ENCODE measurements at regions not wholly inside any gene's neighbourhood (a gene's known extent, or its start where the extent isn't known, plus 50 kb on each side); places are given as distances from the start of the nearest gene placed in this dataset.

DNA sequence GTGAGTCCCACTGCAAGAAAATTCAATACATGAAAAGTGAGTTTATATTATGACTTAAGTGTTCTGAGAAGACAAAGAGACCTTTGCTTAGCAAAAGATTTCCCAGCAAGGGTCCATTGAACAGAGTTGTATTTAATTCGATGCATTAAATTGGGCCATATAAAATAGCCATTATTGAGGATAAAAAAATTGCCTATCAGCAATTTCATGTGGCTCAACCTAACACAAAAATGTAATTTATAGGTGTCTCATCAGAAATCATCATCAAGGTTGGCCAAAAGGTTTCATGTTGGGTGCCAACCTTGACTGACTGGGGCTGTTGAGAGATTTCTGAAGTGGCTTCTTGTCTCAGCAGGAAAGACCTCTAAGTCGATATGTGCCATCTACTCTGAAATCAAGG lies 84.8 kb upstream of the TOX3 start:
- TF ChIP-seq BRD4 (IDR thresholded peaks at IDR 0.05) (no peak), ZNF717 (CRISPR knock-in tag; IDR thresholded peaks at IDR 0.05) (no peak), OTX1 (CRISPR knock-in tag; IDR thresholded peaks at IDR 0.05) (no peak), JUND (IDR thresholded peaks at IDR 0.05; ENCODE audit: borderline replicate concordance, low read depth, low read length) (no peak), JUND (tag; IDR thresholded peaks at IDR 0.05; ENCODE audit: borderline replicate concordance, low read depth, low read length) (no peak), TAF7 (tag; IDR thresholded peaks at IDR 0.05) (no peak), NFRKB (IDR thresholded peaks at IDR 0.05; ENCODE audit: low read depth) (no peak), ERF (CRISPR knock-in tag; IDR thresholded peaks at IDR 0.05) (no peak), CBFA2T3 (IDR thresholded peaks at IDR 0.05) (no peak), ZNF696 (CRISPR knock-in tag; conservative IDR thresholded peaks at IDR 0.05) (no peak)
- TF ChIP-seq, protein P1, sequence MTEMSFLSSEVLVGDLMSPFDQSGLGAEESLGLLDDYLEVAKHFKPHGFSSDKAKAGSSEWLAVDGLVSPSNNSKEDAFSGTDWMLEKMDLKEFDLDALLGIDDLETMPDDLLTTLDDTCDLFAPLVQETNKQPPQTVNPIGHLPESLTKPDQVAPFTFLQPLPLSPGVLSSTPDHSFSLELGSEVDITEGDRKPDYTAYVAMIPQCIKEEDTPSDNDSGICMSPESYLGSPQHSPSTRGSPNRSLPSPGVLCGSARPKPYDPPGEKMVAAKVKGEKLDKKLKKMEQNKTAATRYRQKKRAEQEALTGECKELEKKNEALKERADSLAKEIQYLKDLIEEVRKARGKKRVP (CRISPR knock-in tag; IDR thresholded peaks at IDR 0.05) = no peak
- TF ChIP-seq, protein P2, sequence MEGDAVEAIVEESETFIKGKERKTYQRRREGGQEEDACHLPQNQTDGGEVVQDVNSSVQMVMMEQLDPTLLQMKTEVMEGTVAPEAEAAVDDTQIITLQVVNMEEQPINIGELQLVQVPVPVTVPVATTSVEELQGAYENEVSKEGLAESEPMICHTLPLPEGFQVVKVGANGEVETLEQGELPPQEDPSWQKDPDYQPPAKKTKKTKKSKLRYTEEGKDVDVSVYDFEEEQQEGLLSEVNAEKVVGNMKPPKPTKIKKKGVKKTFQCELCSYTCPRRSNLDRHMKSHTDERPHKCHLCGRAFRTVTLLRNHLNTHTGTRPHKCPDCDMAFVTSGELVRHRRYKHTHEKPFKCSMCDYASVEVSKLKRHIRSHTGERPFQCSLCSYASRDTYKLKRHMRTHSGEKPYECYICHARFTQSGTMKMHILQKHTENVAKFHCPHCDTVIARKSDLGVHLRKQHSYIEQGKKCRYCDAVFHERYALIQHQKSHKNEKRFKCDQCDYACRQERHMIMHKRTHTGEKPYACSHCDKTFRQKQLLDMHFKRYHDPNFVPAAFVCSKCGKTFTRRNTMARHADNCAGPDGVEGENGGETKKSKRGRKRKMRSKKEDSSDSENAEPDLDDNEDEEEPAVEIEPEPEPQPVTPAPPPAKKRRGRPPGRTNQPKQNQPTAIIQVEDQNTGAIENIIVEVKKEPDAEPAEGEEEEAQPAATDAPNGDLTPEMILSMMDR (IDR thresholded peaks at IDR 0.05 in 2 of 3, conservative IDR thresholded peaks at IDR 0.05 in 1 of 3; ENCODE audit: insufficient read depth in 2 of 3, low read depth in 1 of 3, low read length in 3 of 3) = no peak
